Osteoblast (primary cell): ENCODE measurements at regions not wholly inside any gene's neighbourhood (a gene's known extent, or its start where the extent isn't known, plus 50 kb on each side); places are given as distances from the start of the nearest gene placed in this dataset.
A peak's percentile ranks its signal among the peaks of the same experiment; 100 is the strongest.

Source experiments
- DNase-seq: peaks from one replicate; pipeline ENCODE4 v3.0.0; 2011; ENCODE audit warnings: low spot score, mixed read lengths; ENCODE audit not compliant: insufficient read length; ENCODE audit errors: missing footprints
- H2AFZ ChIP-seq: 2 replicates; pipeline ENCODE4 v1.6.0; 2011; ENCODE audit warnings: mild to moderate bottlenecking, low read length
- H3K27ac ChIP-seq: 2 replicates; pipeline ENCODE4 v1.5.1; 2011; ENCODE audit warnings: mild to moderate bottlenecking, low read depth, low read length, moderate library complexity
- H3K27me3 ChIP-seq: 2 replicates; pipeline ENCODE4 v1.6.0; 2012; ENCODE audit warnings: mild to moderate bottlenecking, control low read depth, inconsistent platforms, low read length, moderate library complexity; ENCODE audit not compliant: insufficient read depth
- H3K36me3 ChIP-seq: 2 replicates; pipeline ENCODE4 v1.5.1; 2011; ENCODE audit warnings: mild to moderate bottlenecking, low read length, control low read depth, moderate library complexity; ENCODE audit not compliant: insufficient read depth
- H3K4me1 ChIP-seq: 2 replicates; pipeline ENCODE4 v1.5.1; 2011; ENCODE audit warnings: mild to moderate bottlenecking, low read length, control low read depth, moderate library complexity; ENCODE audit not compliant: insufficient read depth
- H3K4me2 ChIP-seq: 2 replicates; pipeline ENCODE4 v1.6.0; 2011; ENCODE audit warnings: mild to moderate bottlenecking, low read length; ENCODE audit not compliant: insufficient read depth
- H3K4me3 ChIP-seq: fragments of 200-600 bp; sonication (generic); 3 replicates; pipeline ENCODE4 v1.5.1; 2012; ENCODE audit warnings: mild to moderate bottlenecking, low read length, inconsistent platforms; ENCODE audit not compliant: insufficient read depth
- H3K79me2 ChIP-seq: 2 replicates; pipeline ENCODE4 v1.6.0; 2012; ENCODE audit warnings: mild to moderate bottlenecking, low read length, control low read depth, inconsistent platforms; ENCODE audit not compliant: insufficient read depth
- H3K9me3 ChIP-seq: 2 replicates; pipeline ENCODE4 v1.5.1; 2011; ENCODE audit warnings: low read depth, low read length, control low read depth
- H4K20me1 ChIP-seq: 2 replicates; pipeline ENCODE4 v1.6.0; 2012; ENCODE audit warnings: mild to moderate bottlenecking, low read length, control low read depth; ENCODE audit not compliant: insufficient read depth
- TF ChIP-seq, protein P1 (sequence below): IDR thresholded peaks from 2 replicates; pipeline ENCODE4 v1.5.1; 2011; ENCODE audit warnings: mild to moderate bottlenecking, low read depth, low read length, moderate library complexity; ENCODE audit errors: extremely low read depth

DNA sequence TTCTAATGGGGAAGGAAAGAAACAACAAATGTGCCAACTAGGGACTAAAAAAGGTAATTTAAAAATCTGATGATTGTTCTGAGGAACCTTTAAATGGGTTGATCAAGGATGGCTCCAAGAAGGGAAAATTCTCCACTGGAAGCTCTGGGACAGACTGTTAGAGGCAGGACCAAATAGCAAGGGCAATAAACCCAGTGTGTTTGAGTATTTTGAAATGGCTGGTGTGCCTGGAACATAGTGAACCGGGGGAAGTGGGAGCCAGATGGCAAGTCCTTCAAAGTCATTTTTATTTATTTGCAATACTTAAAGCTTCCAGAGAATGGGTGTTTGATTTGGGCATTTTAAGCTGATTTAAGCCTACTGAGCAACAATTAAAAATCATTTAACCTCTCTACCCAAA lies 587.7 kb upstream of the MEF2C start:
- Histone ChIP-seq H3K36me3 (no peaks in the 10 kb centered on the region), H4K20me1 (no peaks in the 10 kb centered on the region), H3K27me3 (no peaks in the 10 kb centered on the region), H2AFZ (no peak overlapping the region), H3K79me2 (no peaks in the 10 kb centered on the region), H3K9me3 (no peaks in the 10 kb centered on the region), H3K4me2 (no peak overlapping the region), H3K4me3 (no peak overlapping the region), H3K27ac (no peak overlapping the region), H3K4me1 (peaks cover 28% of the 10 kb centered on the region)
- no peak for DNase-seq
- TF ChIP-seq, protein P1, sequence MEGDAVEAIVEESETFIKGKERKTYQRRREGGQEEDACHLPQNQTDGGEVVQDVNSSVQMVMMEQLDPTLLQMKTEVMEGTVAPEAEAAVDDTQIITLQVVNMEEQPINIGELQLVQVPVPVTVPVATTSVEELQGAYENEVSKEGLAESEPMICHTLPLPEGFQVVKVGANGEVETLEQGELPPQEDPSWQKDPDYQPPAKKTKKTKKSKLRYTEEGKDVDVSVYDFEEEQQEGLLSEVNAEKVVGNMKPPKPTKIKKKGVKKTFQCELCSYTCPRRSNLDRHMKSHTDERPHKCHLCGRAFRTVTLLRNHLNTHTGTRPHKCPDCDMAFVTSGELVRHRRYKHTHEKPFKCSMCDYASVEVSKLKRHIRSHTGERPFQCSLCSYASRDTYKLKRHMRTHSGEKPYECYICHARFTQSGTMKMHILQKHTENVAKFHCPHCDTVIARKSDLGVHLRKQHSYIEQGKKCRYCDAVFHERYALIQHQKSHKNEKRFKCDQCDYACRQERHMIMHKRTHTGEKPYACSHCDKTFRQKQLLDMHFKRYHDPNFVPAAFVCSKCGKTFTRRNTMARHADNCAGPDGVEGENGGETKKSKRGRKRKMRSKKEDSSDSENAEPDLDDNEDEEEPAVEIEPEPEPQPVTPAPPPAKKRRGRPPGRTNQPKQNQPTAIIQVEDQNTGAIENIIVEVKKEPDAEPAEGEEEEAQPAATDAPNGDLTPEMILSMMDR, result no peak

DNA sequence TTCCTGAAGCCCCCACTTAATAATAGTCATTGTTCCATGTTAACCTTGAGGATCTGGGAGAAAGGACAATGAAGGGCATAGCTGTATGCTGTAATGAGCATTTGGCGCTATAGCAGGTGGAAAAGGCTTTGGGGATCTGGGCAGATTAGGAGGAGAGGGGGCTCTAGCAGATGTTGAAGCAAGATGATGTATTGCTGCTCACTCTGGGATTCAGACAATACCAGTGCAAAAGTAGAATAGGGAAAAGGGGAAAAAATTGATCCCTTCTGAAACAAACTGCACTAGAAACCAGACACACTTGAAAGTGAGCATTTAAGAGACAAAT lies 575.3 kb upstream of the MEF2C start:
- no peak overlapping the region for H3K4me3 ChIP-seq
- H3K9me3 ChIP-seq, result no peaks in the 10 kb centered on the region
- no peak overlapping the region for H2AFZ ChIP-seq
- no peak for DNase-seq
- H3K27me3 ChIP-seq, result no peaks in the 10 kb centered on the region
- H3K4me2 ChIP-seq, result peak overlapping the region; percentile 32
- TF ChIP-seq, protein P1, result no peak
- H3K27ac ChIP-seq, result no peak overlapping the region
- H3K79me2 ChIP-seq, result no peaks in the 10 kb centered on the region
- peaks cover 12% of the 10 kb centered on the region for H3K4me1 ChIP-seq
- H4K20me1 ChIP-seq, result no peaks in the 10 kb centered on the region
- no peaks in the 10 kb centered on the region for H3K36me3 ChIP-seq

DNA sequence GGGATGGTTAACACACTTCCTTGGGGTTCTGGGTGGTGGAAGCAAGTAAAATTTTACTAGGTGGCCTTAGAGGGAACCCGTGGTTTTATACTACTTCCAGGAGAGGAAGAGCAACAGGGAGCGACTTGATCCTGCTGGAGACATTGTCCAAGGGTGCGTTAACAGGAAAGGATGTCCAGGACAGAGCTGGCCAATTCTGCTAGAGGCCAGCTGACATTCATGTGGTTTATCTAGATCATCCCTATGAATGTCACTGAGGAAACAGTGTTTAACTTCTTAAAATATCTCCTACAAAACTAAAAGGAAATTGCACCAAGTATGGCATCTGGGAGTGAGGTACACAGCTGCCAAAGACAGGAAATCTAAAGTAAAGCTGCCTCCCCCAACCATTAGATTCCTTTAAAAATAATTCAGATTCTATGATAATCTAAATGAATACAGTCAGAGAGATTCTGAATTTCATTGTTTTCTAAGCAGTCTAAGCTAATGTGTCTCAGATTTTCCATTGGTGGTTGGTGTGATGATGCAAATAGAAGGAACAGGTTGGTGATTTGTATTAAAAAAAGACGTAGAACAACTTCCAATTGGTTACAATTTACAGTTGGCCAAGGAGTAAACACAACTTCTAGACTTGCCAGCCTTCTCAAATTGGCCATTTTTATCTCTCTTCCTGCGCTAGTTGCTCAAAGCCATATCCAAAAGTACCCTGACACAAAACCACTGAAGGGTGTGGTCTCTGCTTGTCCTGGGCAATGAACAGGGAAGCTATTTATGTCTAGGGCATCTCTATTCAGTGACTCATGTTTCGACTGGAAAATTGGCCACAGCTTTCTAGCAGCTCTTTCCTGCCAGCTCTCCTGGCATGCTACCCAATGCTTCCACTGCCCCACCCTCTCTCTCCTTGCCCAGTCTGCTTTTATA lies 574.7 kb upstream of the MEF2C start:
- H3K36me3 ChIP-seq, result no peaks in the 10 kb centered on the region
- no peaks in the 10 kb centered on the region for H3K79me2 ChIP-seq
- no peaks in the 10 kb centered on the region for H3K9me3 ChIP-seq
- H3K4me3 ChIP-seq, result no peak overlapping the region
- H3K4me2 ChIP-seq, result peak overlapping the region; percentile 32
- no peaks in the 10 kb centered on the region for H3K27me3 ChIP-seq
- TF ChIP-seq, protein P1, result no peak
- peaks cover 12% of the 10 kb centered on the region for H3K4me1 ChIP-seq
- no peak overlapping the region for H2AFZ ChIP-seq
- H4K20me1 ChIP-seq, result no peaks in the 10 kb centered on the region
- DNase-seq, result peak; percentile 78
- no peak overlapping the region for H3K27ac ChIP-seq

DNA sequence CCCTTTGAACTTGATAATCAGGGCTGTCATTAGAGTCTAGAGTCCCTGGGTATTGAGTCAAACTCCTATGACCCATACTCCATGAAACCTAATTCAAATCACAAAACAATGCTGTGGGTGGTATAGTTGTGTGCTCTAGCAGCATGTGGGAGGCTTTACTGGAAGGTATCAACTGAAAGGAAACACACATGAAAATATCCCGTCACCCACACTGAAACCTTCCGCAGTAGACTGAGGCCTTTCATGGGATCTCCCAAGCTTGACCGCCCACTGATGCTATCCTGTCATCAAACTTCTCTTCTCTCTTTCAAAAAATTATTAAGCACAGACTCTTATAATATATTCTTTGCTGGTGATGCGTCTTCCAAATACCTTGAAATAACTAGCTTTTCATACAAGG lies 569.1 kb upstream of the MEF2C start:
- Histone ChIP-seq H3K36me3 (no peaks in the 10 kb centered on the region), H3K27ac (no peak overlapping the region), H3K9me3 (no peaks in the 10 kb centered on the region), H3K4me1 (no peaks in the 10 kb centered on the region), H3K4me3 (no peak overlapping the region), H2AFZ (no peak overlapping the region), H3K79me2 (no peaks in the 10 kb centered on the region), H4K20me1 (no peaks in the 10 kb centered on the region), H3K27me3 (no peaks in the 10 kb centered on the region), H3K4me2 (no peak overlapping the region)
- no peak for DNase-seq
- TF ChIP-seq, protein P1, result no peak
